Uterus (tissue), 2 donors: ENCODE measurements at regions not wholly inside any gene's neighbourhood (a gene's known extent, or its start where the extent isn't known, plus 50 kb on each side); places are given as distances from the start of the nearest gene placed in this dataset.

ENCODE experiments used
- POLR2A ChIP-seq, 2 donors: fragments of 450-650 bp; IDR thresholded peaks; one replicate each; pipeline ENCODE4 v1.6.1; 2016; ENCODE audit warnings: antibody characterized with exemption in 2 of 2, mild to moderate bottlenecking in 1 of 2, moderate library complexity in 1 of 2
- TF ChIP-seq, protein P1 (sequence below), 4 experiments: fragments of 200-600 bp in 2 of 4; fragments of 450-650 bp in 2 of 4; sonication (generic) in 2 of 4; IDR thresholded peaks; one replicate each; pipeline ENCODE4 v1.5.1; 2016 to 2019; ENCODE audit warnings: antibody characterized with exemption in 4 of 4, mild to moderate bottlenecking in 2 of 4, moderate library complexity in 1 of 4

DNA sequence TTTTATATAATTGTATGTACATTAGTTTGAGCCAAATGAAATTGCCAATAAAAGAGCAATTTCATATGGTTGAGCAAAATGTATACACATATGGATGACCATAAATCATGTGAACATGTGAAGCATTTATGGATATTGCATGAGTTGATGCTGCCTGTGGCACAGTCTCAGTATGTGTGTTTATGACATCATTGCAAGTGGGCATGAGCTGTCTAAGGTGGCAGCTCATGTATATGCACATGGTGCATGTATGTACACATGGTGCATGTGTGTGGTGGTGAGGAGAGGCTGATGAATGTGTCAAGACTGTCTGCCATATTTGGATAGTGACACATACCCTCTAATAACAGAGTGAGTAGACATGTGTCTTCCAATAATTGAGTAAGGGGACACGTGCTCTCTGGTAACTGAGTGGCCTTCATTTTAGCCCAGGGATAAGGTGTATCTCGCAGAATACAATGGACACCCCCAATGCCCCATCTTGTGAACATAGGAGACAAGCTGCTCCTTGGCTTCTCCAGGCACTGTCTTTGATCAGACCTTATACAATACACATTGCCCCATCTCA is 208.8 kb downstream of the DHX35 start:
- TF ChIP-seq, protein P1, sequence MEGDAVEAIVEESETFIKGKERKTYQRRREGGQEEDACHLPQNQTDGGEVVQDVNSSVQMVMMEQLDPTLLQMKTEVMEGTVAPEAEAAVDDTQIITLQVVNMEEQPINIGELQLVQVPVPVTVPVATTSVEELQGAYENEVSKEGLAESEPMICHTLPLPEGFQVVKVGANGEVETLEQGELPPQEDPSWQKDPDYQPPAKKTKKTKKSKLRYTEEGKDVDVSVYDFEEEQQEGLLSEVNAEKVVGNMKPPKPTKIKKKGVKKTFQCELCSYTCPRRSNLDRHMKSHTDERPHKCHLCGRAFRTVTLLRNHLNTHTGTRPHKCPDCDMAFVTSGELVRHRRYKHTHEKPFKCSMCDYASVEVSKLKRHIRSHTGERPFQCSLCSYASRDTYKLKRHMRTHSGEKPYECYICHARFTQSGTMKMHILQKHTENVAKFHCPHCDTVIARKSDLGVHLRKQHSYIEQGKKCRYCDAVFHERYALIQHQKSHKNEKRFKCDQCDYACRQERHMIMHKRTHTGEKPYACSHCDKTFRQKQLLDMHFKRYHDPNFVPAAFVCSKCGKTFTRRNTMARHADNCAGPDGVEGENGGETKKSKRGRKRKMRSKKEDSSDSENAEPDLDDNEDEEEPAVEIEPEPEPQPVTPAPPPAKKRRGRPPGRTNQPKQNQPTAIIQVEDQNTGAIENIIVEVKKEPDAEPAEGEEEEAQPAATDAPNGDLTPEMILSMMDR (IDR thresholded peaks at IDR 0.05), result no peak
- TF ChIP-seq POLR2A (IDR thresholded peaks at IDR 0.05), result no peak
